H9 (cell line): ENCODE measurements at regions not wholly inside any gene's neighbourhood (a gene's known extent, or its start where the extent isn't known, plus 50 kb on each side); places are given as distances from the start of the nearest gene placed in this dataset.
A peak's percentile ranks its signal among the peaks of the same experiment; 100 is the strongest.

ENCODE experiments used
- DNase-seq: peaks from one replicate; pipeline ENCODE4 v3.0.0-alpha.2; 2017
- H2AFZ ChIP-seq: one replicate; pipeline ENCODE4 v1.6.1; 2013; ENCODE audit warnings: mild to moderate bottlenecking, low read length, control low read depth, moderate library complexity
- H2AK5ac ChIP-seq: 2 replicates; pipeline ENCODE4 v1.6.1; 2013; ENCODE audit warnings: low read length, control low read depth, mixed read lengths; ENCODE audit not compliant: insufficient read length
- H2BK120ac ChIP-seq: one replicate; pipeline ENCODE4 v1.6.1; 2013; ENCODE audit warnings: low read depth, mild to moderate bottlenecking, low read length, control low read depth, inconsistent platforms; ENCODE audit not compliant: poor library complexity, severe bottlenecking
- H2BK12ac ChIP-seq: 2 replicates; pipeline ENCODE4 v1.6.1; 2013; ENCODE audit warnings: low read length, control low read depth, mixed read lengths, low read depth; ENCODE audit not compliant: insufficient read length
- H2BK15ac ChIP-seq: 2 replicates; pipeline ENCODE4 v1.6.1; 2013; ENCODE audit warnings: low read depth, low read length, control low read depth
- H2BK20ac ChIP-seq: one replicate; pipeline ENCODE4 v1.6.1; 2013; ENCODE audit warnings: low read depth, mild to moderate bottlenecking, low read length, control low read depth, inconsistent platforms; ENCODE audit not compliant: poor library complexity, severe bottlenecking
- H2BK5ac ChIP-seq: 2 replicates; pipeline ENCODE4 v1.6.1; 2013; ENCODE audit warnings: low read length, control low read depth, mixed read lengths; ENCODE audit not compliant: insufficient read length
- H3K14ac ChIP-seq: 2 replicates; pipeline ENCODE4 v1.6.1; 2013; ENCODE audit warnings: low read length, control low read depth; ENCODE audit not compliant: insufficient read depth
- H3K18ac ChIP-seq: 2 replicates; pipeline ENCODE4 v1.6.1; 2013; ENCODE audit warnings: low read depth, mild to moderate bottlenecking, mixed read lengths, low read length, control low read depth; ENCODE audit not compliant: insufficient read length
- H3K23ac ChIP-seq: 2 replicates; pipeline ENCODE4 v1.6.1; 2013; ENCODE audit warnings: low read length, control low read depth, mixed read lengths, low read depth; ENCODE audit not compliant: insufficient read length
- H3K23me2 ChIP-seq: 2 replicates; pipeline ENCODE4 v1.6.1; 2013; ENCODE audit warnings: low read depth, mild to moderate bottlenecking, mixed read lengths, low read length, control low read depth; ENCODE audit not compliant: insufficient read length, poor library complexity, severe bottlenecking
- H3K27ac ChIP-seq: 2 replicates; pipeline ENCODE4 v1.5.1; 2013; ENCODE audit warnings: low read length, control low read depth, mixed read lengths, low read depth; ENCODE audit not compliant: insufficient read length
- H3K27me3 ChIP-seq: 2 replicates; pipeline ENCODE4 v1.6.1; 2013; ENCODE audit warnings: low read length, control low read depth, inconsistent platforms; ENCODE audit not compliant: insufficient read depth
- H3K4ac ChIP-seq: 2 replicates; pipeline ENCODE4 v1.6.1; 2013; ENCODE audit warnings: low read depth, mild to moderate bottlenecking, control low read depth, inconsistent platforms, low read length, moderate library complexity
- H3K4me1 ChIP-seq: 2 replicates; pipeline ENCODE4 v1.6.1; 2013; ENCODE audit warnings: low read length, control low read depth, inconsistent platforms; ENCODE audit not compliant: insufficient read depth
- H3K4me2 ChIP-seq: 2 replicates; pipeline ENCODE4 v1.6.1; 2013; ENCODE audit warnings: low read length, control low read depth, mixed read lengths; ENCODE audit not compliant: insufficient read length, insufficient read depth
- H3K56ac ChIP-seq: 2 replicates; pipeline ENCODE4 v1.6.1; 2013; ENCODE audit warnings: low read depth, mild to moderate bottlenecking, mixed read lengths, low read length, control low read depth; ENCODE audit not compliant: insufficient read length
- H3K79me1 ChIP-seq: 2 replicates; pipeline ENCODE4 v1.6.1; 2013; ENCODE audit warnings: low read depth, mild to moderate bottlenecking, moderate library complexity, low read length, control low read depth, inconsistent platforms; ENCODE audit not compliant: insufficient read depth, poor library complexity, severe bottlenecking
- H3K79me2 ChIP-seq: 2 replicates; pipeline ENCODE4 v1.6.1; 2013; ENCODE audit warnings: low read length, control low read depth, inconsistent platforms; ENCODE audit not compliant: insufficient read depth
- H3K9ac ChIP-seq: 2 replicates; pipeline ENCODE4 v1.6.1; 2013; ENCODE audit warnings: low read length, control low read depth, mixed read lengths; ENCODE audit not compliant: insufficient read length; ENCODE audit errors: extremely low read depth
- H3K9me3 ChIP-seq: one replicate; pipeline ENCODE4 v1.6.1; 2013; ENCODE audit warnings: low read depth, low read length, inconsistent platforms; ENCODE audit not compliant: control insufficient read depth
- H3T11ph ChIP-seq: one replicate; pipeline ENCODE4 v1.6.1; 2013; ENCODE audit warnings: mild to moderate bottlenecking, low read length, control low read depth, inconsistent platforms
- H4K20me1 ChIP-seq: one replicate; pipeline ENCODE4 v1.6.1; 2013; ENCODE audit not compliant: control insufficient read depth, insufficient read length, insufficient read depth
- H4K5ac ChIP-seq: 2 replicates; pipeline ENCODE4 v1.6.1; 2013; ENCODE audit warnings: low read depth, mild to moderate bottlenecking, mixed read lengths, low read length, control low read depth; ENCODE audit not compliant: insufficient read length
- H4K8ac ChIP-seq: replicated peaks from 2 replicates; pipeline ENCODE4 v1.6.1; 2013; ENCODE audit warnings: low read length, control low read depth, mixed read lengths, low read depth; ENCODE audit not compliant: insufficient read length
- H4K91ac ChIP-seq: 2 replicates; pipeline ENCODE4 v1.6.1; 2013; ENCODE audit warnings: low read depth, mild to moderate bottlenecking, moderate library complexity, mixed read lengths, low read length, control low read depth; ENCODE audit not compliant: insufficient read length
- H3K27ac Mint-ChIP-seq, 3 experiments: 2 replicates in 2 of 3; 3 replicates in 1 of 3; pipeline ENCODE4 v1.8.0; 2020 to 2021; ENCODE audit warnings: mixed read lengths in 3 of 3, mild to moderate bottlenecking in 1 of 3, moderate library complexity in 1 of 3
- H3K27me3 Mint-ChIP-seq: 2 replicates; pipeline ENCODE4 v1.8.0; 2021; ENCODE audit warnings: low read depth, mild to moderate bottlenecking, moderate library complexity, mixed read lengths
- H3K36me3 Mint-ChIP-seq, 3 experiments: 2 replicates in 2 of 3; 3 replicates in 1 of 3; pipeline ENCODE4 v1.8.0; 2020 to 2021; ENCODE audit warnings: low read depth in 3 of 3, mixed read lengths in 3 of 3; ENCODE audit not compliant: insufficient read depth in 1 of 3
- H3K4me1 Mint-ChIP-seq, 2 experiments: 2 replicates each; pipeline ENCODE4 v1.8.0; 2020; ENCODE audit warnings: mixed read lengths in 2 of 2
- H3K4me3 Mint-ChIP-seq, 2 experiments: 2 replicates in 1 of 2; 3 replicates in 1 of 2; pipeline ENCODE4 v1.8.0; 2020 to 2021; ENCODE audit warnings: mild to moderate bottlenecking in 2 of 2, mixed read lengths in 2 of 2, moderate library complexity in 1 of 2
- H3K9me3 Mint-ChIP-seq, 2 experiments: 2 replicates in 1 of 2; 3 replicates in 1 of 2; pipeline ENCODE4 v1.8.0; 2020; ENCODE audit warnings: mild to moderate bottlenecking in 2 of 2, mixed read lengths in 2 of 2, moderate library complexity in 1 of 2
- CTCF ChIP-seq: fragments of 200-600 bp; sonication (generic); conservative IDR thresholded peaks from 3 replicates; pipeline ENCODE4 v1.8.0; 2021; ENCODE audit warnings: antibody characterized with exemption, mild to moderate bottlenecking
- WGBS: extraction: QIAGEN DNeasy Blood & Tissue Kit; methylation state at CpG from one replicate; pipeline ENCODE4 v1.1.7; 2013; ENCODE audit warnings: missing lambda C conversion rate, low lambda C conversion rate, mixed read lengths; ENCODE audit not compliant: insufficient read length; ENCODE audit errors: extremely low coverage; 5-methylcytosine and 5-hydroxymethylcytosine counted together

DNA sequence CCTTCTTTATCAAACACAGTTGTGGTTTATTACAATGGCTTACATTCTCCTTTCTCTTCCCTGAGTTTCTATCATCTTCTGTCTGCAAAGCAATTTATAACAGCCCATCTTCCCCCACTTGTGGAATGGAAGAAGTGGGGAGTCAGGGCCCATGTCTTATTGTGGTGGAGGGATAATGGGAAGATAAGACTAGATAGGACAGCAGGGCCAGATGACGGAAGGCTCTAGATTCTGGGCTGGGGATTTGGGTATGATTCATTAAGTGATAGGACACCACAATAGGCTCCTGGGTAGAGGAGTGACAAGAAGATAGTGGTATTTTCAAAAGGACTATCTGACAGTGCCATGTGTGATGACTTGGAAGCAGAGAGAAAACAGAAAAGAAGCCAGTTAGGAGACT is 450.6 kb downstream of the TTLL7 start:
- H4K8ac ChIP-seq = no peak overlapping the region
- no peak overlapping the region for H2BK120ac ChIP-seq
- Mint-ChIP-seq H3K4me1 (no peaks in the 10 kb centered on the region), H3K27me3 (no peaks in the 10 kb centered on the region), H3K27ac (peak overlapping the region in 1 of 3 experiments; percentile 34; a peak in 1 of 7 replicates), H3K9me3 (no peaks in the 10 kb centered on the region), H3K36me3 (no peaks in the 10 kb centered on the region), H3K4me3 (no peak overlapping the region)
- no peak overlapping the region for H3K27ac ChIP-seq
- no peaks in the 10 kb centered on the region for H3K27me3 ChIP-seq
- no peak overlapping the region for H3K4ac ChIP-seq
- no CpG with 5 or more reads among the region's 1 CpG for WGBS
- H3K56ac ChIP-seq = no peak overlapping the region
- H3K9ac ChIP-seq = no peak overlapping the region
- no peak overlapping the region for H4K91ac ChIP-seq
- no peak overlapping the region for H3K14ac ChIP-seq
- no peaks in the 10 kb centered on the region for H3K79me2 ChIP-seq
- H2AFZ ChIP-seq = no peak overlapping the region
- no peak overlapping the region for H3K23ac ChIP-seq
- H3K79me1 ChIP-seq = no peaks in the 10 kb centered on the region
- H2BK12ac ChIP-seq = no peak overlapping the region
- TF ChIP-seq CTCF = no peak
- H3K4me2 ChIP-seq = no peak overlapping the region
- no peaks in the 10 kb centered on the region; the same call in 1 of the 2 replicates for H3K4me1 ChIP-seq
- no peak overlapping the region for H2BK5ac ChIP-seq
- H4K5ac ChIP-seq = no peak overlapping the region
- no peaks in the 10 kb centered on the region for H3K9me3 ChIP-seq
- H2BK20ac ChIP-seq = no peak overlapping the region
- H4K20me1 ChIP-seq = no peaks in the 10 kb centered on the region
- no peak overlapping the region for H2AK5ac ChIP-seq
- H3T11ph ChIP-seq = no peak overlapping the region
- H3K23me2 ChIP-seq = no peaks in the 10 kb centered on the region
- H3K18ac ChIP-seq = no peak overlapping the region
- no peak overlapping the region for H2BK15ac ChIP-seq
- no peak for DNase-seq
